Astrocyte of the spinal cord (primary cell): ENCODE measurements at regions not wholly inside any gene's neighbourhood (a gene's known extent, or its start where the extent isn't known, plus 50 kb on each side); places are given as distances from the start of the nearest gene placed in this dataset.

Source experiments
- DNase-seq: peaks from one replicate; pipeline ENCODE4 v3.0.0; 2011; ENCODE audit warnings: low read depth, low spot score
- H3K4me3 ChIP-seq: 2 replicates; pipeline ENCODE4 v1.5.1; 2011; ENCODE audit warnings: low read depth, mild to moderate bottlenecking, low read length, moderate library complexity
- CTCF ChIP-seq: IDR thresholded peaks from 2 replicates; pipeline ENCODE4 v1.5.1; 2012; ENCODE audit warnings: low read depth, mild to moderate bottlenecking, low read length, inconsistent platforms
- in situ Hi-C: cut with HindIII; loops from 2 replicates; pipeline ENCODE4 v1.10.0; 2017; ENCODE audit warnings: low sequenced_read_pairs

- in situ Hi-C loops = no loop called here
- no peak for TF ChIP-seq CTCF
- no peak for DNase-seq
- no peak overlapping the region for H3K4me3 ChIP-seq
Observed at GRCh38 chr2:142254031-142254430, 123.2 kb upstream of the LRP1B start.

GRCh38 chr2:142241016-142241415 is 110.2 kb upstream of the LRP1B start:
- no peak for DNase-seq
- H3K4me3 ChIP-seq = no peak overlapping the region
- in situ Hi-C loops = no loop called here
- no peak for TF ChIP-seq CTCF

- no peak for DNase-seq
- in situ Hi-C loops = no loop called here
Observed at GRCh38 chr2:142236181-142236580, 105.4 kb upstream of the LRP1B start.

GRCh38 chr2:142234741-142235140 is 103.9 kb upstream of the LRP1B start:
- in situ Hi-C loops = no loop called here
- peak; percentile 29 for DNase-seq
- TF ChIP-seq CTCF = no peak
- no peak overlapping the region for H3K4me3 ChIP-seq

More at GRCh38 chr2:142236181-142236580, 105.4 kb upstream of the LRP1B start:
- H3K4me3 ChIP-seq = no peak overlapping the region
- no peak for TF ChIP-seq CTCF

GRCh38 chr2:142223309-142223708 is 92.5 kb upstream of the LRP1B start:
- in situ Hi-C loops = no loop called here
- DNase-seq = no peak
- TF ChIP-seq CTCF = no peak
- no peak overlapping the region for H3K4me3 ChIP-seq

- in situ Hi-C loops = no loop called here
- DNase-seq = no peak
- TF ChIP-seq CTCF = no peak
- H3K4me3 ChIP-seq = no peak overlapping the region
Observed at GRCh38 chr2:142222715-142223114, 91.9 kb upstream of the LRP1B start.

- no peak overlapping the region for H3K4me3 ChIP-seq
- DNase-seq = peak; percentile 64
- in situ Hi-C loops = no loop called here
- TF ChIP-seq CTCF = no peak
Observed at GRCh38 chr2:142220901-142221300, 90.1 kb upstream of the LRP1B start.
